H1 (cell line): ENCODE measurements at regions not wholly inside any gene's neighbourhood (a gene's known extent, or its start where the extent isn't known, plus 50 kb on each side); places are given as distances from the start of the nearest gene placed in this dataset.

Experiments used
- CTCF ChIA-PET: fragments of 300-600 bp; sonication (Branson Sonifier 250); formaldehyde crosslinking; loops from one replicate; lab custom pipeline; 2021; ENCODE audit not compliant: partially characterized antibody; lab: Charles Lee
- POLR2A ChIA-PET: fragments of 300-600 bp; sonication (Branson Sonifier 250); formaldehyde crosslinking; loops from one replicate; lab custom pipeline; 2021; ENCODE audit warnings: inconsistent platforms; ENCODE audit not compliant: partially characterized antibody; lab: Charles Lee
- DNase-seq, 2 experiments: peaks; one replicate each; pipeline versions ENCODE4 v3.0.0 to v3.0.0-alpha.2; 2010 to 2022; ENCODE audit warnings: low spot score in 2 of 2, low read depth in 1 of 2, mixed read lengths in 1 of 2
- FAIRE-seq: peaks from 2 replicates; lab custom pipeline; 2011; peaks lifted over from hg19 to GRCh38; lab: Jason Lieb, UNC
- H2AFZ ChIP-seq: 2 replicates; pipeline ENCODE4 v1.8.1; 2012; ENCODE audit warnings: low read length, inconsistent platforms
- H2AK5ac ChIP-seq: 2 replicates; pipeline ENCODE4 v1.6.1; 2013; ENCODE audit warnings: low read depth, low read length
- H2BK120ac ChIP-seq: replicated peaks from 2 replicates; pipeline ENCODE3; 2013; ENCODE audit warnings: low read depth, low read length, inconsistent platforms
- H2BK12ac ChIP-seq: 2 replicates; pipeline ENCODE4 v1.6.1; 2013; ENCODE audit warnings: low read depth, low read length
- H2BK15ac ChIP-seq: 2 replicates; pipeline ENCODE4 v1.6.1; 2013; ENCODE audit warnings: low read length
- H2BK20ac ChIP-seq: 2 replicates; pipeline ENCODE4 v1.6.1; 2013; ENCODE audit warnings: low read length
- H2BK5ac ChIP-seq: 2 replicates; pipeline ENCODE4 v1.6.1; 2013; ENCODE audit warnings: low read depth, low read length
- H3K14ac ChIP-seq: 2 replicates; pipeline ENCODE4 v1.6.1; 2013; ENCODE audit warnings: inconsistent platforms; ENCODE audit not compliant: insufficient read length
- H3K18ac ChIP-seq: 2 replicates; pipeline ENCODE4 v1.6.1; 2013; ENCODE audit warnings: low read length; ENCODE audit errors: extremely low read depth
- H3K23ac ChIP-seq: 2 replicates; pipeline ENCODE4 v1.6.1; 2013; ENCODE audit warnings: inconsistent platforms; ENCODE audit not compliant: insufficient read length
- H3K23me2 ChIP-seq: 2 replicates; pipeline ENCODE4 v1.6.1; 2013; ENCODE audit warnings: low read depth, low read length
- H3K27ac ChIP-seq: 2 replicates; pipeline ENCODE4 v1.6.1; 2011; ENCODE audit warnings: low read depth, low read length, inconsistent platforms
- H3K27me3 ChIP-seq, 4 experiments: replicated peaks in 1 of 4; 1 replicate in 1 of 4; 2 replicates in 3 of 4; pipeline versions ENCODE4 v1.6.1 to v1.8.1; 2011 to 2013; ENCODE audit warnings: low read length in 3 of 4, mild to moderate bottlenecking in 3 of 4, inconsistent platforms in 2 of 4, mixed read lengths in 2 of 4, moderate library complexity in 1 of 4; ENCODE audit not compliant: control insufficient read depth in 3 of 4, insufficient read depth in 3 of 4; ENCODE audit errors: extremely low read depth in 1 of 4
- H3K36me3 ChIP-seq, 4 experiments: 2 replicates each; pipeline versions ENCODE4 v1.6.1 to v1.8.1; 2011 to 2013; ENCODE audit warnings: mild to moderate bottlenecking in 4 of 4, low read length in 3 of 4, moderate library complexity in 2 of 4, control low read depth in 1 of 4, inconsistent platforms in 1 of 4; ENCODE audit not compliant: insufficient read depth in 4 of 4, control insufficient read depth in 2 of 4
- H3K4ac ChIP-seq: replicated peaks from 2 replicates; pipeline ENCODE3; 2013; ENCODE audit warnings: low read length, low read depth, mixed read lengths, inconsistent platforms; ENCODE audit not compliant: insufficient read length
- H3K4me1 ChIP-seq, 4 experiments: replicated peaks in 1 of 4; 1 replicate in 1 of 4; 2 replicates in 3 of 4; pipeline versions ENCODE4 v1.6.1 to v1.8.1; 2011 to 2013; ENCODE audit warnings: low read length in 3 of 4, inconsistent platforms in 2 of 4, mixed read lengths in 1 of 4; ENCODE audit not compliant: insufficient read depth in 4 of 4, control insufficient read depth in 3 of 4
- H3K4me2 ChIP-seq, 2 experiments: 2 replicates each; pipeline versions ENCODE4 v1.6.1 to v1.8.1; 2011 to 2013; ENCODE audit warnings: low read depth in 2 of 2, low read length in 2 of 2, control low read depth in 1 of 2, inconsistent platforms in 1 of 2, mild to moderate bottlenecking in 1 of 2; ENCODE audit not compliant: insufficient read depth in 1 of 2
- H3K4me3 ChIP-seq, 4 experiments: fragments of 200-600, 300-600 bp in 1 of 4; sonication (generic), shearing (Covaris generic), sonication (Bioruptor Twin) in 1 of 4; 2 replicates each; pipeline versions ENCODE4 v1.5.1 to v1.8.1; 2011 to 2016; ENCODE audit warnings: low read length in 4 of 4, low read depth in 3 of 4, control low read depth in 2 of 4, inconsistent platforms in 2 of 4, mild to moderate bottlenecking in 2 of 4, mixed read lengths in 1 of 4, moderate library complexity in 1 of 4; ENCODE audit not compliant: insufficient read depth in 2 of 4; ENCODE audit errors: extremely low read depth in 1 of 4
- H3K56ac ChIP-seq: replicated peaks from 2 replicates; pipeline ENCODE3; 2013; ENCODE audit warnings: low read depth, mild to moderate bottlenecking, mixed read lengths, low read length, inconsistent platforms; ENCODE audit not compliant: insufficient read length
- H3K79me1 ChIP-seq: 2 replicates; pipeline ENCODE4 v1.6.1; 2013; ENCODE audit warnings: low read depth, low read length, control low read depth
- H3K79me2 ChIP-seq, 2 experiments: 2 replicates each; pipeline versions ENCODE4 v1.6.1 to v1.8.1; 2012 to 2013; ENCODE audit warnings: low read length in 2 of 2, mild to moderate bottlenecking in 2 of 2, inconsistent platforms in 1 of 2; ENCODE audit not compliant: insufficient read depth in 2 of 2, control insufficient read depth in 1 of 2
- H3K9ac ChIP-seq, 4 experiments: replicated peaks in 1 of 4; 1 replicate in 1 of 4; 2 replicates in 3 of 4; pipeline versions ENCODE4 v1.6.1 to v1.8.1; 2011 to 2013; ENCODE audit warnings: low read depth in 3 of 4, low read length in 3 of 4, control low read depth in 2 of 4, mild to moderate bottlenecking in 2 of 4, moderate library complexity in 2 of 4, inconsistent platforms in 1 of 4; ENCODE audit errors: extremely low read depth in 1 of 4
- H3K9me3 ChIP-seq, 2 experiments: 2 replicates each; pipeline versions ENCODE4 v1.6.1 to v1.8.1; 2012 to 2013; ENCODE audit warnings: mild to moderate bottlenecking in 2 of 2, moderate library complexity in 2 of 2, control low read depth in 1 of 2, inconsistent platforms in 1 of 2, low read depth in 1 of 2, low read length in 1 of 2, mixed read lengths in 1 of 2; ENCODE audit not compliant: insufficient read depth in 2 of 2
- H4K20me1 ChIP-seq, 2 experiments: replicated peaks in 1 of 2; 2 replicates each; pipeline versions ENCODE3 to v1.8.1; 2011 to 2013; ENCODE audit warnings: inconsistent platforms in 2 of 2, low read length in 2 of 2, mild to moderate bottlenecking in 1 of 2; ENCODE audit not compliant: insufficient read depth in 2 of 2, control insufficient read depth in 1 of 2
- H4K5ac ChIP-seq: 2 replicates; pipeline ENCODE4 v1.6.1; 2013; ENCODE audit warnings: low read length, low read depth, mixed read lengths, inconsistent platforms; ENCODE audit not compliant: insufficient read length
- H4K8ac ChIP-seq: 2 replicates; pipeline ENCODE4 v1.8.0; 2013; ENCODE audit warnings: mild to moderate bottlenecking, moderate library complexity, low read length, inconsistent platforms; ENCODE audit not compliant: insufficient read depth; ENCODE audit errors: extremely low read depth
- H4K91ac ChIP-seq: replicated peaks from 2 replicates; pipeline ENCODE3; 2013; ENCODE audit warnings: low read length, mixed read lengths, inconsistent platforms; ENCODE audit not compliant: insufficient read length
- WGBS, 2 experiments: shearing (Covaris generic) in 1 of 2; methylation state at CpG; one replicate each; pipeline versions ENCODE4 v1.1.6 to v1.1.7; 2013 to 2015; ENCODE audit warnings: low lambda C conversion rate in 2 of 2, mixed read lengths in 2 of 2, inconsistent platforms in 1 of 2, low coverage in 1 of 2, missing lambda C conversion rate in 1 of 2; ENCODE audit not compliant: insufficient replicate concordance in 2 of 2, insufficient coverage in 1 of 2, insufficient read length in 1 of 2; ENCODE audit errors: extremely low coverage in 1 of 2, missing lambda C conversion rate in 1 of 2; 5-methylcytosine and 5-hydroxymethylcytosine counted together

DNA sequence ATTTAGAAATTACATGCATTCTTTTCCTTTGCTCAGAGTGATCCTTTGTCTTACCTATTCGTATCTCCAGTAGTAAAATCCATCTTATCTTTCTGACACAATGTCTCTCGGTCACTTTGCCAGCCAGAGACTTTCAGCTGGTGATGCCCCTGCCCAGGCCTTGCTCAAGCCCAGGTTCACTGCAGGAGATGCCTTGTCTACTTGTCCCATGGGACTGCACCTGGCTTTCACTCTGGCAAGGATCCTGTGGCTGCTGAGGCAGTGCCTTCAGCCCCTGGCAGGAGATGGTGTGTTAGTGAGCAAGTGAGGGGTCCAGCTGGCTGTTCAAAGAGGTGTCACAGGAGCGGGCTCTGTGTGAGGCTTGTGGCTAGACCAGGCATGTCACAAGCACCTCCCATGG is 1268.9 kb downstream of the OTOL1 start:
- POLR2A ChIA-PET = no interaction called here
- no peak overlapping the region for H2BK5ac ChIP-seq
- 94% methylated on average over 3 of the region's 3 CpGs; no CpG with 5 or more reads in 1 of the 2 experiments for WGBS, 2 experiments

More for the DNA sequence above, 1268.9 kb downstream of the OTOL1 start:
- H4K91ac ChIP-seq = no peak overlapping the region
- H2AK5ac ChIP-seq = no peak overlapping the region
- no peaks in the 10 kb centered on the region for H3K27me3 ChIP-seq
- H3K4me2 ChIP-seq = no peak overlapping the region
- no peak overlapping the region for H2BK12ac ChIP-seq
- peak overlapping the region; percentile 78; the same call in 1 of the 2 replicates for H2AFZ ChIP-seq
- 0 out of 2 replicates have a peak overlapping the region, but pooled peaks have one; percentile 32 for H2BK15ac ChIP-seq
- CTCF ChIA-PET = interaction anchor here (0.9 to 1.1 kb wide), 2 partner anchors 9 to 13 kb away, joined by 3 read pairs; no protein-coding TSS in a partner anchor
- no peak overlapping the region for H3K18ac ChIP-seq
- H3K23ac ChIP-seq = no peak overlapping the region
- H3K4me1 ChIP-seq = no peaks in the 10 kb centered on the region
- H2BK120ac ChIP-seq = no peak overlapping the region
- no peak overlapping the region for H3K4me3 ChIP-seq
- H3K36me3 ChIP-seq = no peaks in the 10 kb centered on the region; a peak in 1 of 8 replicates
- no peak overlapping the region for H2BK20ac ChIP-seq
- no peak overlapping the region for H4K5ac ChIP-seq
- H3K14ac ChIP-seq = no peak overlapping the region
- H3K9ac ChIP-seq = no peak overlapping the region
- H4K8ac ChIP-seq = no peak overlapping the region
- H3K9me3 ChIP-seq = no peaks in the 10 kb centered on the region
- no peaks in the 10 kb centered on the region for H3K79me2 ChIP-seq
- no peak overlapping the region for H3K4ac ChIP-seq
- no peak overlapping the region for H3K56ac ChIP-seq
- no peaks in the 10 kb centered on the region for H3K23me2 ChIP-seq
- no peaks in the 10 kb centered on the region for H3K79me1 ChIP-seq
- H3K27ac ChIP-seq = no peak overlapping the region
- FAIRE-seq (no peak), DNase-seq (no peak)
- H4K20me1 ChIP-seq = no peaks in the 10 kb centered on the region
